Omental fat pad (tissue), 3 donors: ENCODE measurements at regions not wholly inside any gene's neighbourhood (a gene's known extent, or its start where the extent isn't known, plus 50 kb on each side); places are given as distances from the start of the nearest gene placed in this dataset.
"Not testable (repeated sequence)": the region's sequence is repeated elsewhere in the genome, so short reads cannot be mapped to it uniquely, and the experiment has no call there.

Experiments
- ATAC-seq: fragments of 150-250 bp; one replicate; pipeline ENCODE4 v1.9.1; 2016; ENCODE audit warnings: mild to moderate bottlenecking, moderate library complexity; ENCODE audit not compliant: low FRiP score
- DNase-seq: peaks from one replicate; pipeline ENCODE4 v3.0.0-alpha.2; 2019; ENCODE audit warnings: low spot score
- CTCF ChIP-seq, 3 donors: fragments of 450-650 bp; IDR thresholded peaks; one replicate each; pipeline ENCODE4 v1.5.1; 2016 to 2017; ENCODE audit warnings: antibody characterized with exemption in 3 of 3, mild to moderate bottlenecking in 3 of 3, moderate library complexity in 2 of 3

GRCh38 chr20:48440916-48441315 lies 386.9 kb downstream of the PREX1 start:
- DNase-seq: no peak
- no peak for ATAC-seq
- no peak for TF ChIP-seq CTCF (IDR thresholded peaks at IDR 0.05)

DNA sequence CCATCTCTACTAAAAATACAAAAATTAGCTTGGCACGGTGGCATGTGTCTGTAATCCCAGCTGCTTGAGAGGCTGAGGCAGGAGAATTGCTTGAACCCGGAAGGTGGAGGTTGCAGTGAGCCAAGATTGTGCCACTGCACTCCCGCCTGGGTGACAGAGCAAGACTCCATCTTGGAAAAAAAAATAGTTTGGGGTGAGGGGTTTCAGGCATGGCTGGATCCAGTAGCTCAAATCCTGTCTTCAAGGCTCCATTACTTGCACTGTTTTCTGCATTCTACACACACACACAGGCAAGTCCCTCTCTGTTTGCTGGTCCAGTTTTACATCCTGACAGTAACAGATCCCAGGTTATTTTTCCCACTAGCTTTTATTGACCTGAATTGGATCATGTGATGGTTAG lies 387.5 kb downstream of the PREX1 start:
- ATAC-seq, DNase-seq: not testable (repeated sequence)

GRCh38 chr20:48437146-48437545 lies 390.7 kb downstream of the PREX1 start:
- ATAC-seq: no peak
- no peak for TF ChIP-seq CTCF (IDR thresholded peaks at IDR 0.05)
- no peak for DNase-seq

GRCh38 chr20:48436609-48437008 lies 391.2 kb downstream of the PREX1 start:
- not testable (repeated sequence) for ATAC-seq, DNase-seq

DNA sequence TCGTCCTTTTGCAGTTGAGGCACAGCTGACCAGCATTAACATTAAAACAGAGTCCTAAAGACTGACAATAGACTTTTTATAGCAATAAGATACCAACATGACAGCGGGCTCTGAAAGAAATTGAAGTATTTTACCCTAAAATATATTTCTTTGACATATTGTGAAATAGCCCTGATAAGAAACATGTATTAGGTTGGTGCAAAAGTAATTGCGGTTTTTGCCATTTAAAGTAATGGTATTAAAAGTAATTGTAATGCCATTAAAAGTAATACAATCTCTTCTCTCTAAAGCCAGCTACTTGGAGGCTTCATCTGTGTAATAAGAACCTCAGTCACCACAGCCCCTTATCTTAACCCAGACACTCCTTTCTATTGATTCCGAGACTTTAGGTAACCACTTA lies 394.6 kb downstream of the PREX1 start:
- no peak for TF ChIP-seq CTCF (IDR thresholded peaks at IDR 0.05)
- DNase-seq (no peak), ATAC-seq (no peak)

DNA sequence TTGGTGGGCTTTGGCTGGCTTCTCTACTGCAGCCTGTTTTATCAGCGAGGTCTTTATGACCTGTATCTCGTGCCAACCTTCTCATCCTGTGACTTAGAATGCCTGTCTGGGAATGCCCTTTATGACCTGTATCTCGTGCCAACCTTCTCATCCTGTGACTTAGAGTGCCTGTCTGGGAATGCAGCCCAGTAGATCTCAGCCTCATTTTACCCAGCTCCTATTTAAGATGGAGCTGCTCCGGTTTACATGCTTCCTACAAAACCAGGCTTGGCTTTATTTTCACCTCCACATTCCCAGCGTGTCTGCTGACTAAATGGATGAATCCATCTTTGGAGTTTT lies 395.3 kb downstream of the PREX1 start:
- ATAC-seq (no peak), DNase-seq (no peak)
- no peak for TF ChIP-seq CTCF (IDR thresholded peaks at IDR 0.05)

DNA sequence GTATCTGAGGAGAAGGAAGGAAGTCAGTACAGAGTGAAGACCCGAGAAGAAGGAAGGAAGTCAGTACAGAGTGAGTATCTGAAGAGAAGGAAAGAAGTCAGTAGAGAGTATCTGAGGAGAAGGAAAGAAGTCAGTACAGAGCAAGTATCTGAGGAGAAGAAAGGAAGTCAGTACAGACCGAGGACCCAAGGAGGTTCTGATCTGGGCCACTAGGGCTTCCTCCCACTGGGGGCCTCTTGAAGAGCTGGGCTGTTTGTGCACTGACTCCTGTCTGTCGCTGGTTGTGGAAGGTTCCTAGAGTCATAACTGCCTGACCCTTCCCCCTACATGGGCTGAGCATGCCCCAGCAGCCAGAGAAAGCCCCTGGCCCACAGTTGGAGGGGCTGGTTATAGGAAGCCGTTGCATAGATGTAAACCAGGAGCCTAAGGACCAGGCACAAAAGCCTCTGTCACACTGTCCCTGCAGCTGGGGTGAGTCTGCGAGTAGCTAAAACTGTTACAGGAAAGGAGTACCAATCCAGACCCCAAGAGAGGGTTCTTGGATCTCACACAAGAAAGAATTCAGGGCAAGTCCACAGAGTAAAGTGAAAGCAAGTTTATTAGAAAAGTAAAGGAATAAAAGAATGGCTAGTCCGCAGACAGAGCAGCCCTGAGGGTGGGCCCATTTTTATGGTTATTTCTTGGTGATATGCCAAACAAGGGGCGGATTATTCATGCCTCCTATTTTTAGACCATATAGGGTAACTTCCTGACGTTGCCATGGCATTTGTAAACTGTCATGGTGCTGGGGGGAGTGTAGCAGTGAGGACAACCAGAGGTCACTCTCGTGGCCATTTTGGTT lies 395.9 kb downstream of the PREX1 start:
- no peak for DNase-seq
- ATAC-seq: no peak
- no peak for TF ChIP-seq CTCF (IDR thresholded peaks at IDR 0.05)

- DNase-seq (no peak), ATAC-seq (no peak)
- TF ChIP-seq CTCF (IDR thresholded peaks at IDR 0.05): no peak
These were observed 401.2 kb downstream of the PREX1 start for GRCh38 chr20:48426630-48427029.
